ENCODE measurements at regions not wholly inside any gene's neighbourhood (a gene's known extent, or its start where the extent isn't known, plus 50 kb on each side); places are given as distances from the start of the nearest gene placed in this dataset.
"Not testable (repeated sequence)": the region's sequence is repeated elsewhere in the genome, so short reads cannot be mapped to it uniquely, and the experiment has no call there.

DNA sequence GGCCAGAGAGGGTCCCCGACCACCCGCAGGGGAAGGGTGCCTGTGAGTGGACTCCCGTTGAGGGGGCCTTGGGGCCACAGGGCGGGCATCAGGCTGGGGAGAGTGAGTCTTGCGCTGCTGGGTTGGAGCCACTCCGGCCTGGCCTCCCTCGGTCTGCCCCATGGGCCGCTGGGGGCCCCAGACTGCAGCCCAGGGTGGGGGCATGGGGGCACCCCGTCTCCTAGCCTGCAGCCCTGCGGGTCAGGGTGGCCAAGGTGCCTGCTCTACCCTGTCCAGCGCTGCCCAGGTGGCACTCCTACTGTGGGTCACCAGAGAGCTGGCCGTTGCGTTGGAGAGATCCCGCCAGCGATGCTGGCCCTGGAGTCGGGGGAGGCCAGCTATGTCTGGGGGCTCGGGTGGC is 186.8 kb downstream of the TMEM121 start:
- not testable (repeated sequence) for DNase-seq

DNA sequence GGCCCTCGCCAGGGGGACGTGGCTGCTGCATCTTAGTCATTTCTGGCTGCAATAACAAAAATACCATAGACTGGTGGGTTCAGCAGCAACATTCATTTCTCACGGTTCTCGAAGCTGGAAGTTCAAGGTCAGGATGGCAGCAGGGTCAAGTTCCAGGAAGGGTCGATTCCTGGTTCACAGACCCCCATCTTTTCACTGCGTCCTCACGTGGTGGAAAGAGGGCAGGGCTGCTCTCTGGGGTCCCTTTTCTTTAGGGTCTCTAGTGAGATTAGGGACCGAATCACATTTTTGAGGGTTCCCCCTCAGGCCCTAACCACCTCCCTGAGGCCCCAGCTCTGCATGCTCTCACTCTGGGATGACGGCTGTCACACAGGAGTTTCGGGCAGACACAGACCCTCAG is 187.5 kb downstream of the TMEM121 start:
- not testable (repeated sequence) for DNase-seq

DNA sequence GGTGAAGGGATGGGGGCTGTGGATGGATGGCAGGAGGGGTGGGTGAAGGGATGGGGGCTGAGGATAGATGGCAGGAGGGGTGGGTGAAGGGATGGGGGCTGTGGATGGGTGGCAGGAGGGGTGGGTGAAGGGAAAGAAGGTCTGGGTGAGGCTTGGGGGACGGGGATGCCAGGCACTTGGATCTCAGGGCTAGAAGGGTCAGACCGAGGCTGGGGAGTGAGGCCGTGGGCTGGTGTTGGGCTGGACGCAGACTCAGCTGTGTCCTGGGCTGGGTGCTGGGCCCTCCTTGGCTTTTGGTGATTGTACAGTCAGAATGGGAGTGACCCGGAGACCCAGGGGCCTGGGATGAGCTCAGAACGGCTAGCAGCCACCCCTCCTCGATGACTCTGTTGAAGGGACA is 192.4 kb downstream of the TMEM121 start:
- not testable (repeated sequence) for DNase-seq

DNA sequence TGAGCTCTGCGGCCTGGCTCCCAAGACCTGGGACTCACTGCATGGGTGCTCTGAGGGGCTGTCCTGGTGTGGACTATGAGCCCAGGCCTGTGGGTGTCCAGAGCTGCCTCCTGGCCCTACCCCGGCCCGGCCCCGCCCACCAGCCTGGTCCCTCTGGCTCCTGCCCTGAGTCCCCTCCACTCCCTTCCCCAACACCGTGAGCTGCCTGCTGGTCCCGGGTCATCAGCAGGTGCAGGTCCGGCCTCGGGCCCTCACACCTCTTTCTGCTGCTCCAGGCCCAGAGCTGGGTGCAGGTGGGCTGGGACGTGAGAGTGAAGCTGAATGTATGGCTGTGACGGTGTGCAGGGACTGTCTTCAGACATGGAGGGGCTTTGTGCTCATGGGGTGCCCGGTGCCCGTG is 193.7 kb downstream of the TMEM121 start:
- DNase-seq, result not testable (repeated sequence)

DNA sequence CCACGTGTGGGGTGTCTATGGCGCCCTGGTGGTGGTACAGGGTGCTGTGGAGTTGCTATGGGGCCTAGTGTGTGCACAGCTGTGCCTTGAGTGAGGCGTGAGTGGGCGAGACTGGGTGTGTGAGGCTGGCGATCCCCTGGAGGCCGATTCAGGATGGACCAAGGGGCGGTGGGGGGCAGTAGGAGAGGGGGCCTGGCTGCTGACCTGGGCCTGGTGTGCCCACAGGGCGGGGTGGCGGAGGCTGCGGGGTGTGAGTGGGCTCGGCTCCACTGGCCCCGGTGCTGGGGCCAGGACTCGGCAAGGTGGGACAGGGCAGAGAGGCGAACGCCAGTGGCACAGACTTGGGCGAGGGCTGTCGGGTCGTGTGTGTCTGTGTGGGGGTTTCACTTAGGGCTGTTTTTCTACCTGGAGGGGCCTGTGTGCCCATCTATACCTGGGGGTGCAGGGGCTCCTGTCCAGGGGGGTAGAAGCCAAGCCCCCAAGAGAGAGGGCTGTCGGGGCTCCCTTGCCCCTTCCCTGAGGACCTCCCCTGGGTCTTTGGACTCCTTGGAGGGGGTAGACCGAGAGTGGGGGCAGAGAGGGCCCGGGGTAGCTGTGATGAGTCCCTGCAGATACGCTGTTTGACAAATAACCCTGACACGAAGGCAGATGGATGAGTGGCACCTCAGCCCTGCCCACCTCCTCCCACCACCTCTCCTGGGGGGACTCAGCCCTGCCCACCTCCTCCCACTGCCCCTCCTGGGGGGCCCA is 194.6 kb downstream of the TMEM121 start:
- DNase-seq, result not testable (repeated sequence)

DNA sequence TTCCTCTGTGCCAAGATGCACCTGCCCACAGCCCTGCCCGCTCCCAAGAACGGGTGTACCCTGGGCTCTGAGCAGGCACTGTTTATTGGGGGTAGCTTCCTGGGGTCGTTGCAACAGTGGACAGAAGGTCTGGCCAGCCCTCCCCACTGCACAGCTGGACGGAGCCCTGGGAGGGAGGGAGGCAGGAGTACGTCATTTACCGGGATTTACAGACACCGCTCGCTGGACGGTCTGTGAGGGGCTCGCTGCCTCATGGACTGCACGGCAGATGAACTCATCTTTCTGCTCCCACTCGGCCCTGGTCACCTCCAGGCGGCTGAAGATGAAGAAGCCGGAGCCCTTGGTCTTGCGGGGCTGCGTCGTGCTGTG is 195.2 kb downstream of the TMEM121 start:
- DNase-seq, result peak in 1 of 2 donors; percentile 10

DNA sequence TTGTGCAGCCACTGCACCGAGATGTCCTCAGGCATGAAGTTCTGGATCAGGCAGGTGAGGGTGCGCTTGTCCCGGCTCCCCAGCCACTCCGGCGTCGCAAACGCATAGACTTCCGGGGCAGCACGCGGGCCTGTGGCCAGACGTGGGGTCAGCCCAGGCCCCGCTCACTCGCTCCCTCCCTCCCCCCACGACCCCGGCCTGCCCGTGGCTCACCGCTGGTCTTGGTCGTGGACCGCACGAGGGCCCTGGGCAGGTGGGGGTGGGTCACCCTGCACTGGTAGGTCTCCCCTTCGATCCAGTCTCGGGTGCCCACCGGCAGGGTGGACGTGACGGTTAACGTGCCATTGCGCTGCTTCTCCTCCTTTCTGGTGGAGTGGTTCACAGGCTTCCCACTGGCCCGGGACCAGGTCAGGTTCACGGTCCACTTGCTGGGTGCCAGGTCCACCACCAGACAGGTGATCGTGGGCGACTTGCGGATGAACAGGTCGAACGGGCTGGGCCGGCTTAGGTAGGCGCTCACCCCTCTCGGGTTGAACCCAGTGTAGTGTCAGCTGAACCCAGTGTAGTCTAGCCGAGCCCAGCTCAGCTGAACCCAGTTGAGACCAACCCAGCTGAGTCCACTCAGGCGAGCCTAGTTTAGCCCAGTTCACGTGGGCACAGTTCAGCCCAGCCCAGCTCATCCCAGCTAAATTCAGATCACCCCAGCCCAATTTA is 195.8 kb downstream of the TMEM121 start:
- peak in 1 of 2 donors; percentile 9 for DNase-seq

DNA sequence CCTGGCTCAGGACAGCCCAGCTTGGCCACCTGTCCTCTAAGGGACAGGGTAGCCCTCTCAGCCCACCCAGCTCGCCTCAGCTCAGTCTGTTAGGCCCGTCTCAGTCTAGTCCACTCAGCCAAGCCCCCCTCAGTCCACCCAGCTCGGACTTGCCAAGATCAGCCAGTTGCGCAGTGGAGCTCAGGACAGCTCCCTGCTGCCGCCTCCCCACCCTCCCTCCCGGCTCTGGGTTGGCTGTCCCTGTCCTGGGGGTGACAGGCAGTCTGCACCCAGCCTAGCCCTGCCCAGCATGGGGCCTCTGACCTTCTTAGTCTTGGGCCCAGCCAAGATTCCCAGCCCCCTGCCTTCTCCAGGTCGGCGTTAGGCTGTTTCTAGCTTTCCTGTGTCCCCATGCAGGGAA is 196.9 kb downstream of the TMEM121 start:
- DNase-seq, result not testable (repeated sequence)

DNA sequence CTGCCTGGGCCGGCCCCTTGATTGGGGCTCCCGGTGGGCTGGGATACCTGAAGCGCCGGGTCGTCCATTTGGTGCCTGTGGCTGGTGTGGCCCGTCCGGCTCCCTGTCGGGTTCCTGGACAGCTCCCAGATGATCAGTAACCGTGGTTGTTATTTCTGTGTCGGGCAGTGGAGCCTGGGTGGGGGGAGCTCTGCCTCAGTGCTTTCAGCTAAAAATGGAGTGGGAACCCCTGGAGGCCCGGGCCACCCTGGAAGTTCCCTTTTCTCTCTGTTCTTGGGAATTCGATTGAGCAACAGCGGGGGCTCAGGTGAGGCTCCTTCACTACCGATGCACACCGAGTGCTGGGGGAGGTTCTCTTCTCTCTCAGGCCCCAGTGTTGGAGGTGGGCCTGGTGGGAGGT is 197.4 kb downstream of the TMEM121 start:
- DNase-seq, result not testable (repeated sequence)

DNA sequence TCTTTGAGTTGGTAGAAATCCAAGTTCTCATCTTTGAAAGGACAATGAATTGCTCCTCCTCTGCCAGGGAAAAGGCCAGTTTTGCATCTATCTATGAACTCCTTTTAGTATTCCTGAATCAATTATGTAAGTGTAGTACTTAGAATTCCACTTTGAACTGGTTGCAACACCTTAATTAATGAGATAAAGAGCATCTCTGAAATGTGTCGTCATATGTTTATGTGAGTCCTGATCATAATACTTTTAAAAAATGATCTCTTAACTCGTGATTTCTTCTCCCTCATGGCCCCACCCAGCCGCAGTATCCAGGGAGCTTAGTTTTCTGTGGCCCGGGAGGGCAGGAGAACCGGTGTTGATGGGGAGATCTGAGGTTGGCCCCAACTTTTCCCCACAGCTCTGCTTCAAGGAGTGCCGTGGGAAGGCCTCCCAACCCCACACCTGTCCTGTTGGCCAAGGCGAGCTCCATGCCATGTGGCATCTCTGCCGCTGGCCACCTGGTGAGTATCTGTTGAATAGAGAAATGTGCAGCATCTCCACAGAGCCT is 203.5 kb downstream of the TMEM121 start:
- not testable (repeated sequence) for DNase-seq

DNA sequence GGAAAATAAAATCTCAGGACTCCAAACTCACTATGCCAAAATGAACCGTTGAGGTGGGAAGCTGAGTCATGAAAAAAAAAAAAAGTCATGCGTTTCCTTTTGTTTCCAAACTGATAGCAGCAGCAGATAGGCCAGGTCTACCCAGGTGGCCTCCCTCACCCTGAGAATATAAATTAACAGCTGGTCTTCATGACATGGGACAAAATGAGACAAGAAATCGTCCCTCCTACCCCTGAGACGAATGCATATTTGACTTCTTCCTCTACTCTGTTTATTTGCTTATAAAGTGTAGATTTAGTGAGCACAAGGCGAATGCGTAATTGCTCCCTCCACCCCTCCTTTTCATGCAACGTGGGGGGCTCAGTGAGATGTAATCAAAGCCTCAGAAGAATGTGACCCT is 204.3 kb downstream of the TMEM121 start:
- DNase-seq, result not testable (repeated sequence)

DNA sequence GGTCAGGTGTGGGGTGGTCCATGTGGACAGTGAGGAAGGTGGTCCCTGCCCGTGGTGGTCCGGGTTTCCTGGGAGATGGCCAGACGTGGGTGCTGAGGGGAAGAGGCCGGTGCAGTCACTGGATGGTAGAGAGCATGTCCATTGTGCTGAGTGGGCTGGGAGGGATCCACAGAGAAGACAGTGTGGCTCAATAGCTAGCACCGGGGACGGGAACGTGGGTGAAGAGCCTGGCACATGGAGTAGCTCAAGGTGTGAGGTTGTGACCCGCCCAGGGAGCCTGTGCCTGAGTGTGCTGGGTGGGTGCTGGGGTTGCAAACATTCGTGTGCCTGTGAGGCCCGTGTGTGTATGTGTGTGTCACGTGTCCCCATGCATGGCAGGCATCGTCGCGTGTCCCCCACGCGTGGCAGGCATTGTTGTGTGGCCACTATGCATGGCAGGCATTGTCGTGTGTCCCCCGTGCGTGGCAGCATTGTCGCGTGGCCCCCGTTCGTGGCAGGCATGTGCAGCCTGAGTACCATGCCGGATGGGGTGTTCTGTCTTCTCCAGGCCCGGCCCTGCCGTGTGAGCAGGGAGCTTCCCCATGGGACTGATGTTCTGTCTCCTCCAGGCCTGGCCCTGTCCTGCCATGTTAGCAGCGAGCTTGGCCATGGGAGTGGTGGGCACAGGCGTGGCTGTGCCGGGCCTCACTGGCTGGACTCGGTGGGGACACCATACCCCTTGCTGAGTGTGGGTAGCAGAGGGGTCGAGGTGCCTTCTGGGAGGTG is 205.0 kb downstream of the TMEM121 start:
- not testable (repeated sequence) for DNase-seq

DNA sequence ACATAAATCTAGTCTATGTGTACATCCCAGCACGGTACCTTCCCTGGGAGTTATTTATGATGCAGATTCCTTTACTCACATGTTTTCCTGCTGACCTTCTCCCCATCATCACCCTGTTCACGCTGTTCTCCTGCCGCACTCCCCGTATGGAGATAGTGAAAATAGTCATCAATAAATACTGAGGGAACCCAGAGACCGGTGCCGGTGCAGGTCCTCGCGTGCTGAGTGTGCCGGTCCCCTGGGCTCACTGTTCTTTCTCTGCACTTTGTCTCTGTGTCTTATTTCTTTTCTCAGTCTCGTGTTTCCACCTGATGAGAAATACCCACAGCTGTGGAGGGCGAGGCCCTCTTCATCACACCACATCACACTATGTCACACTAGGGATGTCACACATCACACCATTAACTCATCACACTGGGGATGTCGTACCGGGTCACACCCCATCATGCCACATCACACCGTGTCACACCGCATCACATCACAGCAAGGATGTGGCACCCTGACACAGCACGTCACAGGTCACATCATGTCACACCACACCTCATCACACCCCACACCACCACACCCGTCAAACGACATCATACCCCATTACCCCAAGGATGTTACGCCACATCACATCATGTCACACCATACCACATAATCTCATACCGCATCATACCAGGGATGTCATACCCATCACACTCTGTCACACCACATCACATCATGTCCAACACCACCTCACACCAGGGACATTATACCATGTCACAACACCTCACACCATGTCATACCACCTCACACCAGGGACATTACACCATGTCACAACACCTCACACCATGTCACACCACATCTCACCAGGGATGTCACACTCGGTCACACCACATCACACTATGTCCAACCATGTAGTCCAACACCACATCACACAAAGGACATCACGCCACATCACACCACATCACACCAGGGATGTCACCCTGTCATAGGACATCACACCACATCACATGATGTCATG is 207.0 kb downstream of the TMEM121 start:
- DNase-seq, result no peak

DNA sequence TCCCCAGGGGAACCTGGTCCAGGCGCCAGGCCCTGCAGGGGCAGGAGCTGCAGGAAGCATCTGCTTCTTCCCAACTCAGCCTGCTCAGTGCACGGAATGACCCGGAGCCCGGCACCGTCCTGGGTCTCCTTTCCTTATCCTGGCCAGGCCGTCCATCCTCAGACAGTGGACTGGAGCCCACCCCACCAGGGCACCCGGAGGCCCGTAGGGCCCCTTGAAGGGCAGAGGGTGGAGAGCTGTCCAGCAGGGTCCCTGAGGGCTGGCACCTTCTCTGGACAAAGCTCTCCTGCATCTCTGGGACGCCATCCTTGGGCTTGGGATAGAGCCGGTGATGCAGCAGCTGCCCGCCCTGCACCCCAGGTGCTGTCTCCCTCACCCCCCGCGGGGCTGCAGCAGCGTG is 207.9 kb downstream of the TMEM121 start:
- DNase-seq, result not testable (repeated sequence)

DNA sequence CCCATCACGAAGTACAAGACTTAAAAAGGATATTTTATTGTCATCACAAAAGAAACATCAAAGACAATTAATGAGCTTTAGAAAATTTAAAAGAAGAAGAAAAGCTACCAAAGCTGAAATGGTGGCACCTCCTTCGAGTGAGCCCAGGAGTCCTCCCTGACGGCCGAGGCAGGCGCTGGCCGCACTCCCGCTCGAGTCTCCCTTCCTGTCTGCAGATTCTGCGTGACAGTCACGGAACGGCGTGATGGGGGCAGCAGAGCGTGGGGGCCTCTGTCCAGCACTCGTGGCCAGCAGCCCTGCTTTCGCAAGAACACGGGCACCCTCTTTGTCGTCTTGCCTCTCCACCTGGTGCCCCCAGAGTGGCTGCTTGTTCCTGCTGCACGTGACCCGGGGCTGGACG is 209.9 kb downstream of the TMEM121 start:
- not testable (repeated sequence) for DNase-seq

DNA sequence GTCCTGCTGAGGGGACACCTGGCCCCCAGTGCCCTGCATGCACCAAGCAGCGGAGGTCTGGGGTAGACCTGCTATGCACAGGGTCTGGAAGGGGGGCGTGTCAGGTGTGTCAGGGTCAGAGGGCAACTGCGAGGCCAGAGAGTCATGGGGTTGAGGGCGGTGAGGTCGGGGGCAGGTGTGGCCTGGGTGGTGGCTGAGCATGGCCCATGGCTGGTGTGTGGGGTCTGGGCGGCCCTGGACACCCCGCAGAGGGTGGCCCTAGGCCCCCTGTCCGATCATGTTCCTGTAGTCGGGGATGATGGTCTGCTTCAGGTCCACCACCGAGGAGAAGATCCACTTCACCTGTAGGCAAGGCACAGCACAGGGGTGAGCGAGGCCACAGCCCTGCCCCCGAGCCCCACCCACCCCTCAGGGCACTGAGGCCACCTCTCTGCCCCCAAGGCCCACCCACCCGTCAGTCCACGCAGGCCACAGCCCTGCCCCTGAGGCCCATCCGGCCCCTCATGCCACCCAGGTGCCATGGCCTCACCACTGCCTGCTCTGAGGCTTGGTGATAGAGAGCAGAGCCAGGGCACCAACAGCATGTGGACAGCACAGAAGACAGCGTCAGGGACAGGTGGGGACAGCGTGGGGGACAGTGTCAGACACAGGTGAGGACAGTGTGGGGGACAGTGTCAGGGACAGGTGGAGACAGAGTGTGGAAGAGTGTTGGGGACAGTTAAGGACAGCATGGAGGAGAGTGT is 211.3 kb downstream of the TMEM121 start:
- DNase-seq, result no peak

DNA sequence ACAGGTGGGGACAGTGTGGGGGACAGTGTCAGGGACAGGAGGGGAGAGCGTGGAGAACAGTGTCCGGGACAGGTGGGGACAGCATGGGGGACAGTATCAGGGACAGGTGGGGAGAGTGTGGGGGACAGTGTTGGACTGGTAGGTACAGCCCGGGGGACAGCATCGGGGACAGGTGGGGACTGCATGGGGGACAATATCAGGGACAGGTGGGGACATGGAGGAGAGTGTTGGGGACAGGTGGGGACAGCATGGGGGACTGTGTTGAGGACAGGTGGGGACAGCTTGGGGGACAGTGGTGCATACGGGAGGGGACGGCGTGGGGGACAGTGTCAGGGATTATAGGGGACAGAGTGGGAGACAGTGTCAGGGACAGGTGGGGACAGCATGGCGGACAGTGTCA is 212.3 kb downstream of the TMEM121 start:
- DNase-seq, result no peak

DNA sequence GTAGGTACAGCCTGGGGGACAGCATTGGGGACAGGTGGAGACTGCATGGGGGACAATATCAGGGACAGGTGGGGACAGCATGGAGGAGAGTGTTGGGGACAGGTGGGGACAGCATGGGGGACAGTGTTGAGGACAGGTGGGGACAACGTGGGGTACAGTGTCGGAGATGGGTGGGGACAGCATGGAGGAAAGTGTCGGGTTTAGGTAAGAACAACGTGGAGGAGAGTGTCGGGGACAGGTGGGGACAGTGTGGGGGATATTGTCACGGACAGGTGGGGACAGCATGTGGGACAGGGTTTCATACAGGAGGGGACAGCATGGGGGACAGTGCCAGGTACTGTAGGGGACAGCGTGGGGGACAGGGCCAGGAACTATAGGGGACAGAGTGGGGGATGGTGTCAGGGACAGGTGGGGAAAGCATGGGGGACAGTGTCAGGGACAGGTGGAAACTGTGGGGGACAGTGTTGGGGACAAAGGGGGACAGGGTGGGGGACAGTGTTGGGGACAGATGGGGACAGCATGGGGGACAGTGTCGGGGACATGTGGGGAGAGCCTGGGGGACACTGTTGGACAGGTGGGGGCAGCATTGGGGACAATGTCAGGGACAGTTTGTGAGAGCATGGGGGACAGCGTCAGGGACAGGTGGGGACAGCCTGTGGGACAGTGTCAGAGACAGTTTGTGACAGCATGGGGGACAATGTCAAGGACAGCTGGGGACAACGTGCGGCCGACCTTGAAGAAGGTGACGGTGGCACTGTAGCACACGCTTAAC is 213.1 kb downstream of the TMEM121 start:
- DNase-seq, result no peak

DNA sequence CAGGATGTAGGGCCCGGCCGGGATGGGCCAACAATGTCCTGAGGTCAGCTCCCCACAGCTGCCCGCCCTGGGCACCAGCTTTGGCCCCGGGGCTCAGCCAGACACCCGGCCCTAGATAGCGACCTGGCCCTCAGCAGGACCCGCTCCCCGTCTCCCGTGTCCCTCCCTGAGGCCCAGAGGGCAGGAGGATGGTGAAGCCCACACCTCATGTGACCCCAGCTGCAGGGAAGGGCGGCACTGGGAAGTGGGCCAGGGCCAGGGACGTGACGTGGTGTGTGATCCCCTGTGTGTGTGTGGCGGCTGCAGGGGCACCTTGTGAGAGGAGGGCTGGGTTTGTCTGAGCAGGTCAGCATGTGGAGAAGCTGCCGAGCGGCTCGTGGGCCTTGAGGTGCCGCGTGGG is 213.9 kb downstream of the TMEM121 start:
- not testable (repeated sequence) for DNase-seq

DNA sequence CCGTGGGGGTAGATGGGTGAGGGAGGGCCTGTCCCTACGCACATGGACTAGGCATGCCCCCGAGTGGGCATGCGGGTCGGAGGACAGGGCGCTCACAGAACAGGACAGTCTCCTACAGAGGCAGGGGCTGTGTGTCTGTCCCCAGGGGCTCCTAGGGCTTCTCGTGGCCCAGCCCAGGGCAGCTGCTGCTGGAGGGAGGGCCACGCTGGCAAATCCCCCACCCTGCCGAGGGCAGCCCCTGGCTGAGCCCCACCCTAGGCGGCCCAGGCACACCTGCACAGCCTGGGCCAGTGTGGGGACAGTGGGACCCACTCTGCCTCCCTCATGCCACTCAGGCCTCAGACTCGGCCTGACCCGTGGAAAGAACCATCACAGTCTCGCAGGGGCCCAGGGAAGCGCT is 214.6 kb downstream of the TMEM121 start:
- not testable (repeated sequence) for DNase-seq

Data from stimulated activated CD4-positive, alpha-beta T cell treated with anti-CD3 and anti-CD28 coated beads, Interleukin-2, amount 100 ng/mL, for 24 hours (primary cell).